ENCODE measurements at regions not wholly inside any gene's neighbourhood (a gene's known extent, or its start where the extent isn't known, plus 50 kb on each side); places are given as distances from the start of the nearest gene placed in this dataset.
"Not testable (repeated sequence)": the region's sequence is repeated elsewhere in the genome, so short reads cannot be mapped to it uniquely, and the experiment has no call there.

DNA sequence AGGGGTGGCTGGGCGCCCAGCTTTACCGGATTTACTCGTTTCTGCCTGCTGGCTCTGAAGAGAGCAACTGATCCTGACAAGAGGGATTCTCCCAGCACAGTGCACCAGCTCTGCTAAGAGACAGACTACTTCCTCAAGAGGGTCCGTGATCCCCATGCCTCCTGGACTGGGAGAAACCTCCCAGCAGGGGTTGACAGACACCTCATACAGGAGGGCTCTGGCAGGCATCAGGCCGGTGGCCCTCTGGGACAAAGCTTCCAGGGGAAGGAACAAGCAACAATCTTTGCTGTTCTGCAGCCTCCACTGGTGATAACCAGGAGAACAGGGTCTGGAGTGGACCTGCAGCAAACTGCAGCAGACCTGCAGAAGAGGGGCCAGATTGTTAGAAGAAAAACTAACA lies 1192.5 kb upstream of the PRR20A start:
- H3K36me3 Mint-ChIP-seq (ENCODE audit: low read depth): no peaks in the 10 kb centered on the region

DNA sequence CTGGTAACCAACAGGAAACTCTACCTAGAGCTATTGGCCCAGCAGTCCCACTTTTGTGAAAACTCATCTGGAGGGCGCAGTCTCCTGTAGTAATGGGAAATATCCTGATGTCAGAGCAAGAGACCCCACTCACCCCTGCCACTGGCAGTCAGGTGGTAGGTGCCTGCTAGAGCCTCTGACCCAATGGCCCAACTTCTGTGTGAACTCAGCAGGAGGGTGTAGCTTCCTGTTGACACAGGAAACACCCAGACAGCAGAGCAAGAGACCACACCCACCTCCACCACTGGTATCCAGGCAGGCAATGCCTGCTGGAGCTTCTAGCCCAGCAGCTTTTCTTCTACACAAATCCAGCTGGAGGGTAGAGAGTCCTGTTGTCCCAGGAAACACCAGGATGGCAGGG lies 1176.8 kb upstream of the PRR20A start:
- H3K27me3 Mint-ChIP-seq (ENCODE audit: low read depth, poor library complexity): no peaks in the 10 kb centered on the region
- H3K36me3 Mint-ChIP-seq (ENCODE audit: low read depth): no peaks in the 10 kb centered on the region
- DNase-seq: no peak
- H3K4me3 Mint-ChIP-seq: no peak overlapping the region
- no peak overlapping the region for H3K27ac Mint-ChIP-seq
- H3K9me3 Mint-ChIP-seq: peaks cover 4% of the 10 kb centered on the region
- TF ChIP-seq, protein P1, sequence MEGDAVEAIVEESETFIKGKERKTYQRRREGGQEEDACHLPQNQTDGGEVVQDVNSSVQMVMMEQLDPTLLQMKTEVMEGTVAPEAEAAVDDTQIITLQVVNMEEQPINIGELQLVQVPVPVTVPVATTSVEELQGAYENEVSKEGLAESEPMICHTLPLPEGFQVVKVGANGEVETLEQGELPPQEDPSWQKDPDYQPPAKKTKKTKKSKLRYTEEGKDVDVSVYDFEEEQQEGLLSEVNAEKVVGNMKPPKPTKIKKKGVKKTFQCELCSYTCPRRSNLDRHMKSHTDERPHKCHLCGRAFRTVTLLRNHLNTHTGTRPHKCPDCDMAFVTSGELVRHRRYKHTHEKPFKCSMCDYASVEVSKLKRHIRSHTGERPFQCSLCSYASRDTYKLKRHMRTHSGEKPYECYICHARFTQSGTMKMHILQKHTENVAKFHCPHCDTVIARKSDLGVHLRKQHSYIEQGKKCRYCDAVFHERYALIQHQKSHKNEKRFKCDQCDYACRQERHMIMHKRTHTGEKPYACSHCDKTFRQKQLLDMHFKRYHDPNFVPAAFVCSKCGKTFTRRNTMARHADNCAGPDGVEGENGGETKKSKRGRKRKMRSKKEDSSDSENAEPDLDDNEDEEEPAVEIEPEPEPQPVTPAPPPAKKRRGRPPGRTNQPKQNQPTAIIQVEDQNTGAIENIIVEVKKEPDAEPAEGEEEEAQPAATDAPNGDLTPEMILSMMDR (IDR thresholded peaks at IDR 0.05): no peak
- H3K4me1 Mint-ChIP-seq: no peaks in the 10 kb centered on the region

More for the DNA sequence above, 1192.5 kb upstream of the PRR20A start:
- Mint-ChIP-seq H3K4me3 (no peak overlapping the region), H3K4me1 (no peaks in the 10 kb centered on the region), H3K27ac (no peak overlapping the region), H3K27me3 (ENCODE audit: low read depth, poor library complexity) (peaks cover 3% of the 10 kb centered on the region), H3K9me3 (peaks cover 6% of the 10 kb centered on the region)
- DNase-seq: no peak
- TF ChIP-seq, protein P1 (IDR thresholded peaks at IDR 0.05): no peak

DNA sequence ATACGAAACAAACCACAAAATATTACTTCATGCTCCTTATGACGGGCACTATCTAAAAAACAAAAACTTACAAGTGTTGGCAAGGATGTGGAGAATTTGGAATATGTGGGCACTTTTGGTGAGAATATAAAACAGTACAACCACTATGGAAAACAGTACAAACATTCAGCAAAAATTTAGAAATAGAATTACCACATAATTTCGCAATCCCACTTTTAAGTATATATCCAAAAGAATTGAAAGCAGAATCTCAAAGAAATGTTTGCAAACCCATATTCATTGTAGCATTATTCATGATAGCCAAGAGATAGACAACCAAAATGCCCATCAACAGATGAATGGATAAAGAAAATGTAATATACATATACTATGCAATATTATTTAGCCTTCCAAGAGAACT lies 1173.7 kb upstream of the PRR20A start:
- no peaks in the 10 kb centered on the region for H3K36me3 Mint-ChIP-seq (ENCODE audit: low read depth)
- peaks cover 4% of the 10 kb centered on the region for H3K9me3 Mint-ChIP-seq
- DNase-seq: no peak
- H3K4me1 Mint-ChIP-seq: no peaks in the 10 kb centered on the region
- TF ChIP-seq, protein P1 (IDR thresholded peaks at IDR 0.05): no peak
- H3K27ac Mint-ChIP-seq: no peak overlapping the region
- H3K27me3 Mint-ChIP-seq (ENCODE audit: low read depth, poor library complexity): no peaks in the 10 kb centered on the region
- no peak overlapping the region for H3K4me3 Mint-ChIP-seq

DNA sequence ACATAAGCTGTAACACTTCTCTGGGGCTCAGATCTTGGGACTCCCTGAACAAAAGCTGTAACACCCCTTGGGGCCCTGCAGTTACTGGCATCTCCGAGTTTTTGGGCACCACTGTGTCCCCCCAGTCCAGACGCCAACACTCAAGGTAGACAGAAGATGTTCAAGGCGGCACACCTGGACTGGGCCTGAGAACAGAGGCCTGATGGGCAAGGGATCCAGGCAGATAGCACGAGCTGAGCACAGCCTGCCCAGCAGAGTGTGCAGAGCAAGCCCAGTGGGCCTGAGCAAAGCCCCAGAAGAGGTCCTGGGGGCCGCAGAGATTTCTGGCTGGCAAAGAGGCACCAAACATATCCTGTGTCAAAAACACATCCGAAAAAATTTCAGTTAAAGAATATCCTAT lies 1163.3 kb upstream of the PRR20A start:
- H3K4me1 Mint-ChIP-seq: no peaks in the 10 kb centered on the region
- H3K27me3 Mint-ChIP-seq (ENCODE audit: low read depth, poor library complexity): peaks cover 6% of the 10 kb centered on the region
- no peak overlapping the region for H3K4me3 Mint-ChIP-seq
- peaks cover 16% of the 10 kb centered on the region for H3K9me3 Mint-ChIP-seq
- TF ChIP-seq, protein P1 (IDR thresholded peaks at IDR 0.05): no peak
- H3K27ac Mint-ChIP-seq: no peak overlapping the region
- H3K36me3 Mint-ChIP-seq (ENCODE audit: low read depth): no peaks in the 10 kb centered on the region
- DNase-seq: no peak

DNA sequence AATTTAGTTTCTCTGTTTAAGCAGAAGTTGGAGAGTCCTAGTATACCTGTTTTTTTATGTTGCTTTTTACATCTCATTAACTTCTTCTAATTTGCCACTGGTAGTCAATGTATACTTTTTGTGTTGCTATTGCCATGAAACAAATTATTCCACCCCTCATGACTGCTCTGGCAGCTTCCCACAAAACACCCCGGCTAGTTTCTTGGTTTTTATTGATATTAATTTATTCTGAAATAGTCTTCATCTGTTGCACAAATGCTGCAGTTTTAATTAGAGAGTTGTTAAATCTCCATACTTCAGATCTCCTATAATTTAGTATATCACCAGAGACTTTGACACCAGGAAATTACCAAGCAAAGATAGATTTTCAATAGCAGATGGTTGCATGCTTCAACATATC lies 1159.3 kb upstream of the PRR20A start:
- Mint-ChIP-seq H3K4me3 (no peak overlapping the region), H3K27ac (no peak overlapping the region), H3K36me3 (ENCODE audit: low read depth) (no peaks in the 10 kb centered on the region), H3K4me1 (no peaks in the 10 kb centered on the region), H3K27me3 (ENCODE audit: low read depth, poor library complexity) (peaks cover under 1% of the 10 kb centered on the region), H3K9me3 (peaks cover 12% of the 10 kb centered on the region)
- TF ChIP-seq, protein P1 (IDR thresholded peaks at IDR 0.05): no peak
- no peak for DNase-seq

DNA sequence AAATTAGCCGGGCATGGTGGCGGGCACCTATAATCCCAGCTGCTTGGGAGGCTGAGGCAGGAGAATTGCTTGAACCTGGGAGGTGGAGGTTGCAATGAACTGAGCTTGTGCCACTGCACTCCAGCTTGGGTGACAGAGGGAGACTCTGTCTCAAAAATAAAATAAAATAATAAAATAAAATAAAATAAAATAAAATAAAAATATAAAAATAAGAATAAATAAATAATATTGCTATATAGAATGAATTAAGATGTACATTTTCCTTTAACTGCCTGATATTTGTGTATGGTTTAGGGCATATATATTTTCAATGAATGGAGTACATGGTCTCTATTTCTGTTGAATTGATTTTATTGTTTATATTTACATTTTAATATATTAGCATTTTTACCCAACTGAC lies 1156.7 kb upstream of the PRR20A start:
- not testable (repeated sequence) for H3K4me3 Mint-ChIP-seq; H3K36me3 Mint-ChIP-seq (ENCODE audit: low read depth); H3K9me3 Mint-ChIP-seq; DNase-seq; H3K27me3 Mint-ChIP-seq (ENCODE audit: low read depth, poor library complexity); H3K4me1 Mint-ChIP-seq; H3K27ac Mint-ChIP-seq
